Lower leg skin (tissue), 3 donors: ENCODE measurements at regions not wholly inside any gene's neighbourhood (a gene's known extent, or its start where the extent isn't known, plus 50 kb on each side); places are given as distances from the start of the nearest gene placed in this dataset.

Experiments
- CTCF ChIP-seq, 3 donors: fragments of 450-650 bp; IDR thresholded peaks; one replicate each; pipeline ENCODE4 v1.5.1; 2016; ENCODE audit warnings: antibody characterized with exemption in 3 of 3, mild to moderate bottlenecking in 3 of 3, moderate library complexity in 2 of 3
- POLR2A ChIP-seq, 2 donors: fragments of 450-650 bp; IDR thresholded peaks; one replicate each; pipeline ENCODE4 v1.6.1; 2016 to 2017; ENCODE audit warnings: antibody characterized with exemption in 2 of 2, mild to moderate bottlenecking in 1 of 2, moderate library complexity in 1 of 2

GRCh38 chr6:140217283-140217682 is 842.8 kb upstream of the CITED2 start:
- no peak for TF ChIP-seq CTCF (IDR thresholded peaks at IDR 0.05)
- no peak for TF ChIP-seq POLR2A (IDR thresholded peaks at IDR 0.05)
